CD4-positive, alpha-beta T cell treated with Interleukin-2 at 100 ng/mL for 4 hours (primary cell): ENCODE measurements at regions not wholly inside any gene's neighbourhood (a gene's known extent, or its start where the extent isn't known, plus 50 kb on each side); places are given as distances from the start of the nearest gene placed in this dataset.
"Not testable (repeated sequence)": the region's sequence is repeated elsewhere in the genome, so short reads cannot be mapped to it uniquely, and the experiment has no call there.

ENCODE experiments used
- DNase-seq: peaks from one replicate; pipeline ENCODE4 v3.0.0-alpha.2; 2020; ENCODE audit warnings: low spot score

DNA sequence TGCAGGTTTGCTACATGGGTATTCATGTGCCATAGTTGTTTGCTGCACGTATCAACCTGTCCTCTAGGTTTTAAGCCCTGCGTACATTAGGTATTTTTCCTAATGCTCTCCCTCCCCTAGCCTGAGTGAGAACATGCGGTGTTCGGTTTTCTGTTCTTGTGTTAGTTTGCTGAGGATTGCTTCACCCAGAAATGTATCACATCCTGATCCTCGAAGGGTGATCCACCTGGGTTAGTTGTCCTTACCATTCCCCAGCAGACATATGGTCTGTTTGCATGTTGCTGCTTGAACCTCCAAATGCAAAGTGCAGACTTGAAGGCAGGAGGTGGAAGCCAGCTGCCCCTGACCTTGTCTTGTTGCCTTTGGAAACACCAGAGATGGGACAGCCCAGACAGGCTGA is 161.5 kb upstream of the WDR1 start:
- no peak for DNase-seq

DNA sequence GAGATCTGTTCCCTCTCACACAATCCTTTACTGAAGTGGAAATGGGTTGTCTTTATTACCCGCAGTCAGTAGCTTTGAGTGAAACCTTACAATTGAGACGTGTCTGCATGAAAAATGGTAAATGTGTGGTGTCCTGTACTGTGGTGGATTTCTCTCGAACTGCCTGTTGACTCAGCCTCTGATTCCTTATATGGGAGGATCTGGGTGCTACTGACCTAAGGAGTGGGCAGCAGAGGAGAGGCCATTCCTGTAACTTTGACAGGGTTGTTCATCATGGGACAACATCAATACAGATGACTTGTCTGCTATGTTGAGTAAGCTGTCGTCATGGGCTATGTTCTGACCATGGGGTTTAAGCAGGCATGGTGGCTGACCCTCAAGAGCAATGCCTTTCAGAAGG is 159.6 kb upstream of the WDR1 start:
- no peak for DNase-seq

DNA sequence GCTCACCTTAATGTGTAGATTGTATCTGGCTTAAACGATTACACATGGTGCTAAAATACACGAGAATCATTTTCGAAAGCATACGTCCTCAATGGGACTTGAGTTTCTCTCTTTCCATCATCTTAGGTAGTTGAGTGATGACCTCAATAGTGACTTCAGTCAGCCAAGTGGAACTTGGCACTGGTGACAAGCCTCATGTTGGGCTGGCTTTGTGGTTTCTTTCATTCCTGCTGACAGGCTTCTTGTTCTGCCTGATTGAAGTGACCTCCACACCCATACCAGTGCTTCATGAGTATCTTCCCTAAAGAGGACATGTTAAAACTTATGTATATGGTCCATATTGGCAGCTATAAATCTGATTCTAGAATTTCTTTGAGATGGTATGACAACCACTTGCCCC is 159.1 kb upstream of the WDR1 start:
- no peak for DNase-seq

DNA sequence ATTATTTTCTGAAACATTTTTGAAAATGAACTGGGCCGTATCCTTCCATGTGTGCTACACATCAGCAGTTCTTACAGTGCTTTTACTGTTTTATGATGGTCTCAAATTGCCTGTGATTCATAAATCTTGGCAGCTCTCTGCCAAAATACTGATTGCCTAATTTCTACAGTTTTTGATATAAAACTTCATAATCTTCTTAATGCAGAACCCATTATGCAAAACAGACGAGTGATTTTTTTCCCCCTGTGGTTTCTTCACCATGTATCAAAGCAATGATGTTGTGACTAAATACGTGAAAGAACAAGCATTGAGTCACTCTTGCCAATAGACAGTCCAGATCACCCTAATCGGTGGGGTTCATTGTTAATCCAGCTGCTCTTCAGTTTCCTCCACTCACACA is 156.4 kb upstream of the WDR1 start:
- DNase-seq, result no peak

DNA sequence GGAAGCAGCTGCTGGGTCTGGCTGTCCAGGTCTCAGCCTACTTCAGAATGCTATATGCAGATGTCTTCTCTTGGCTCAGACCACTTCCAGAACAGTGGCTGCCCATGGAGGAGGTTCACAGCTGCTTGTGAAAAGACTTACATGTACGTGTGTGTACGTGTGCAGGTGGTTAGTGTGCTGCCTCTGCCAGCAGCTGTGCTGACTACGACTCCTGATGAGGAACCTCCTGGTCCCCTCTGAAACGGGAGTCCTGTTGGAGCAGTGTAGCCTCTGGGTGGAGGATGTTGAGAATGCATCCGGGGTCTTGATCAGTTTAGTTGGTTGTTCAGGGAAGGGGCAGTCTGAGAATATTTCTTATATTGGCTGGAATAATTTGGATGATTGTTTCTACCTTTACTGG is 155.9 kb upstream of the WDR1 start:
- no peak for DNase-seq

DNA sequence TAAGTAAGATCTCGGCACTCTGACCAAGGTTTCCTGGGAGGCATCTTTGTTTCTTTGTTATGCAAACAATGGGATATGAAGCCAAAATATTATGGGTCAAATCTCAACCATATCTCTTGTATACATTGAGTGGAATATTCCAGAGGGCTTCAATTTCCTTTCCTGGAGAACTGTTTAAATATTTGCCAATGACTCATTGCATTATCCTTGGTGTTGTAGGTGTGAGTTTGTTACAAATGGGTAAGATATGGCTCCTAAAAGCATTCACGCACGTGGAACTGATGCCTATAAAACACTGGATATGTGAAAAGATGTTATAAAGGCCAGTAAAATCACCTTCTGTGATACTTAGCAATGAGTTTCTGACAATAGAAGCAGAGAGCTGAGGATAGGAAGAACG is 150.5 kb upstream of the WDR1 start:
- no peak for DNase-seq

DNA sequence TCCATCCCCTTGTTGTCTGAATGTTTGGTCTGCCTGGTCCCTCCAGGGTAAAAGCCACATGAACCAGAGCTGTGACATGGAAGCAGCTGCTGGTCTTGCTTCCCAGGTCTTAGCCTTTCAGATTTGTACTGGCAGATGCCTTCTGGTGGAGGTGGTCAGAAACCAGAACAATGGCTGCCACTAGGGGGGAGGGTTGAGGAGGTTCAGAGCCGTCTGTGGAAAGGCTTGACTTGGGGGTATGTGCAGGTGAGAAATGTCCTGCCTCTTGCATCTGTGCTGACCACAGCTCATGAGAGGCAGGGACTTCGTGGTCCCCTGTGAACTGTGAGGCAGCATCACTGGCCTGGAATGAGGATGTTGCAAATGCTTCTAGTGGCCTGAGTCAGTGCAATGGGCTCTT is 144.2 kb upstream of the WDR1 start:
- DNase-seq, result no peak

DNA sequence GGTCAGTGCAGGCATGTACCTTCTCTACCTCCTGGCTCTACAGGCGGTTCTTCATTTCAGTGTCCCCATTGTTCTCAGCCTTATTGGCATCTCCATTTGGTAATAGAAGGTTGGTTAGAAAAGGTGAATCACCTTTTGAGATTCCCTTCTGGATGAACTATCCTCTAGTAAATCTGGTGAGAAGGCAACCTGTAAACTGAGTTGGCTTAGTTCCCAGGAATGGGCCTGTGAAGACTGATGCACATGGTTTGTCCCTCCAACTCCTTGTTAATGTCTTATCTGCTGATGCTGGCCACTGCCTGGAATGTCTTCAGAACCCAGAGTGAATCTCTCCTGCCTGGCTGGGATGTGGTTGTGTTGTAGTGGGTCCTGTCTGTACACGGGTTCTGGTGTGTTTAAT is 143.4 kb upstream of the WDR1 start:
- DNase-seq, result no peak

DNA sequence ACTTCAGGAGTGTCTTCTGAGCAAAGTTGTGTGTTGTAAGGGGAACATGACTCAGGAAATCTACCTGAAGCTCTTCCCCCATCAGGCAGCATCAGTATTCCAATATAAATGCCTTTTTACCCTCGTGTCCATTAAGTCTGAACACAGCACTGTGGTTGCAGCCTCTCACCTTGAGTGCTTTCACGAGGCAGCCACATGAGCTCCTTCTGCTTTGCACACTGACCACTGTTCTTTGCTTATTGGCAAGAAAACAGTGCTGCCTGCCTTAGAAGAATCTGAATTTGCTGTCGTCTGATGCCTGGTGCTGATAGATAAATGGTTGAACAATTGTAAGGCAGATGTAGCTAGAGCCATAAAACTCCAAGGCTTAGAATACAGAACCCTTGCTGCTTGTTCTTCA is 139.6 kb upstream of the WDR1 start:
- no peak for DNase-seq

DNA sequence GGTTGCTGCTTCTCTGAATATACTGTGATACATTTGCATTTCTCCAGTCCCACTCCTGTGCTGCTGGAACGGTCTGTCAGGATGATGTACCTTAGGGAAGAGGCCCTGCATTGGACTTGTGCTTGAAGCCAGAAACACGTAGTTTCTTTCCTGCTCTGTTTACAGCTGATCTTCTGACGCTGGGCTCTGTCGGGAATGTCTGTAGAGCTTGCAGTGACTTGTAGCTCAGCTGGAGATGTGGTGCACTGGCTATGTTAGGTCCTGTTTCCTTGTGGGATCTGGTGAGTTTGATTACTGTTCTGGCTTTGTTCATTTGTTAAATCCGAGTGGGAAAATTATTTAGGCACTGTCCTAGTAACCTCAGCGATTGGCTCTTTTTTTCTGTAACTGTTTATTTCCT is 137.2 kb upstream of the WDR1 start:
- no peak for DNase-seq

DNA sequence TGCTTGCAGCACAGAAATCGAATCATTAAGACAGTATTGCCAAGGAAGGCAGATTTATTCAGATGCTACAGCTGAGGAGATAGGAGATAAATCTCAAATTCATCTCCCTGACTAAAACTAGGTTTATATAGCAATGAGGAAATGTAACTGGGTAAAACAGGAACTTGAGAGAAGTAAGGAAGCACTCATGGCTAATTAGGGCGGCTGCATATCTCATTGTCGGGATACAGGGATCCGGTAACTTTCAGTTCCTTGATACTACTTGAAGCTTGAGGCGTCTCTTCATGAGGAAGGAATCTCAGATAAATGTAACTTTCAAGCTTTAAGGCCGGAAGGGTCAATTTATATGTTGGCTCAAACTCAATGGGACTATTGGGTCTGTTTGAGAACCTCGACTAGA is 129.2 kb upstream of the WDR1 start:
- no peak for DNase-seq

DNA sequence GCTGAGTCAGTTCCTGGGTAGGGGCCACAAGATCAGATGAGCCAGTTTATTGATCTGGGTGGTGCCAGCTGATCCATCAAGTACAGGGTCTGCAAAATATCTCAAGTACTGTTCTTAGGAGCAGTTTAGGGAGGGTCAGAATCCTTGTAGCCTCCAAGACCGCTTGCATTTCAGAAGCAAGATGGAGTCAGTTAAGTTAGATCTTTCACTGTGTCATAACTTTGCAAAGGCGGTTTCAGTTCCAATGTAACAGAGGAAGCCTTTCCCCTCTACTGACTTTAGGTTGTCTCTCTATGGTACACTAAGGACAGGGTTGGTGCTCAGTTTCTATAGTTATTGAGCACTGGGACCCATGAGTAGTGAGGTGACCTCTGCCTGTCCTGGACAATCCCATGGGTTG is 127.3 kb upstream of the WDR1 start:
- no peak for DNase-seq

DNA sequence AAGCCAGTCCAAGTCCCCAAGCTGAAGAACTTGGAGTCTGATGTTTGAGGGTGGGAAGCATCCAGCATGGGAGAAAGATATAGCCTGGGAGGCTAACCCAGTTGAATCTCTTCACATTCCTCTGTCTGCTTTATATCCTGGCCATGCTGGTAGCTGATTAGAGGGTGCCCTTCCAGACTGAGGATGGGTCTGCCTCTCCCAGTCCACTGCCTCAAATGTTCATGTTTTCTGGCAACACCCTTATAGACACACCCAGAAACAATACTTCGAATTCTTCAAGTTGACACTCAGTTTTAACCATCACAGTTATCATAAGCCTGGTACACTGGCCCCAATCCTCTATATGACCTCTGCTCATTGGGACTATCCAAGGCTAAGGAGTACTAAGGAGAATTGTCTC is 124.1 kb upstream of the WDR1 start:
- no peak for DNase-seq

DNA sequence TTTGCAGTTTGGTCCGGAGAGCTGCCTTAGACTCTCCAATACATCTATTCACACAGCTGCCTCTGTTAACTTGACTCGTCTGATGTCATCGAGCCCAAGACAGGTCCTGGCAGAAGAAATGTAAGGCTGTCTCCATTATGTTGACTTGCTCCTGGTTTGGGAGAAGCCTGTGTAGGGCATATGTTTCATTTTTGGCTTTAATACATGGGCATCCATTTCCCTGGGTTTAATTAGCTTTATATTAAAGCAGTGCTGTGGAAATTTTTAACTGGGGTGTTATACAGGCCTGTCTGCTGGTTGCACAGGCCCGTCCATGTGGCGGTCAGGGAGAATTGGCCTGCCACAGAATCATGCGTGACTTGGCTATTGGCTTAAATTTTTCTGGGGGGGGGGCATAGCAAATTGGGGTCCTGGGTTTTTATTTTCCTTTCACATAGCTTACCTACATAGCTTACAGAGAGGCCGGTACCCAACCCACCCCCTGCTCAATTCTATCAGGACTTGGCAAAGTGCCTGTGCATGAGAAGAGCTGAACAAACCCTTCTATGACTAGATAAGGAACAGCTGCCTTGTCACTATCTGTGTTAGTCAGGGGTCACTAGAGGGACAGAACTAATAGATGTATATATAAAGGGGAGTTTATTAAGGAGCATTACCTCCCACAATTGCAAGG is 123.5 kb upstream of the WDR1 start:
- DNase-seq, result no peak

DNA sequence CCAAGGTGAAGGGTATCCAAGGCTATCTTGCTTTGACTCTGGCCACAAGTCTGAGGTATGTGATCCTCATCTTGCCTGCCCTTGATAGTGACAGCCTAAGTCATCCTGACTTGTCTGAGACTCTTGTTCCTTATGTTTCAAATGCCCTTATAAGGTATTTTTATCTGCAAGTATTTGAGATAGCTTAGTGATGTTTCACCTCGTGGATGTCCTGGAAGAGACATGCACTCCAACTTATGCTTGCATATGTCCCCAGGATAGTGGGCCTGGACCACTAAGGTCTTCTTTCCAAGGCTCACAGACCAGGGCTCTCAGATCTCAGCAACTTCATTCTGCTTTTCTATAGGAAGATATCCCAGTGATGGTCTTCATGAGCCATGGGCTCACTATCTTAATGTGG is 120.5 kb upstream of the WDR1 start:
- DNase-seq, result peak; percentile 0

DNA sequence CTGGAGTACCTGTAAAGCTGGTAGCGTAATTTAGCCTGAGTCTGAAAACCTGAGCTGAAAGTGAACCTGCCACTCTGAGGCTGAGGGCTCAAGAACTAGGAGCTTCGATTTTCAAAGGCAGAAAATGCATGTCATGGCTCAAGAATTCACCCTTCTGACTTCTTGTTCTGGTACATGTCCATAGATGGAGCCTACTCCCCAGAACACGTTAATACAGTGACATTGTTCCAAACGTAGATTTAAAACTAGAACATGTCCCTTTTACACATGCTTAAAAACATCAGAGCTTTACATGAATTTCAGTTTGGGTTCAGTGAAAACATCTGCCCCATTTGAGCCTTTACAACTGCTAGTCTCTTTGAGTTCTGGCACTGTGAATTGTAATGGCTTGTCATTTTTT is 115.5 kb upstream of the WDR1 start:
- no peak for DNase-seq

DNA sequence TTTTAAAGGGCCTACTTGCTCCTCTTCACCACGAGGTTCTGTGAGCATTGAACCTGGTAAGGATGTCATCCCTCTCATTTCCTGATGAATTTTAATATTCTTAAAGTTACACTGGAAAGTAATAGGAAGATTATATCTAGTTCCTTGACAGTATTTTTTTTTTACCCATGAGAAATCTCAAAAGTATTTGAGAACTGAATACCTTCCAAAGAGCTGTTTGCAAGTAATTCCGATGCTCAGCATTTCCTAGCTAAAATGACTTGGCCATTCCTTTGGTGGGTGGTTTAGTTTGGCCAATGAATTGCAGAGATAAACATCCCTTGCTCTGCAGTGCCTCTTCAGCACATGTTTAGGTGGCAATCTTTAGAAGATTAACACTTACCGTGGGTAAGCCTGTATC is 110.2 kb upstream of the WDR1 start:
- DNase-seq, result no peak

DNA sequence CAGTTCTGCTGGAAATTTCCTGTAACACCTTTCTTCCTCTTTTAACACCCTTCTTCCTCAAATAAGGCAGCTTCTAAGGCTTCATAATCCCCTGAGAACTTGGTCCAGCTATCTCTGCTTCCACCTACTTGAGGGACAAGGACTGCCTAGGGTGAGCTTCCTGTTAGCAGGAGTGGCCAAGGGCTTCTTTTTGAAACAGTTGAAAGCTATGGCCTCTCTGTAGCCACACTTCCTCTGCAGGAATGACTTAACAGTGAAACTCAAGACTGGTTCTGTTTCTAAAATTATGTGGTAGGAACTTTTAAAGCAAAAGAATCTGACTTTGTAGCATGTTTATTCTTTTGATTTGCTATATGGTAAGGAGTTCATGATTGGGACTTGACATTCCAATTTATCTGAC is 108.5 kb upstream of the WDR1 start:
- no peak for DNase-seq

DNA sequence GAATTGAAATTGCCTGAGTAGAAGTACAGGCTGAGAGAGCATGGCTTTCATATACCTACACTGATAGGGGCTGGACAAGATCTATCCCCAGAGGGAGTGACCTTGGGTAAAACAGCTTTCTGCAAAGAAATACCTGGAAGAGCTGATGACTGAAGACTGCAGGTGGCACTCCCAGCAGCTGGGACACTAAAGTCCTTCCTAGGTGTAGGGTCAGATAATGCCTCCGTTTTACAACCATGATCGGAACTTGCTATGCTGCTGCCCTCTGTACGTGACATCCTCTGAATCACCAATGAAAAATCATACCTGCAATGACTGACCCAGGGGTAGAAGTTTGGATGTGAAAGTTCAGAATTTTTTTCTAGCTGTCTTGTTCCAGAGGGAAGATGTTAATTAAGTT is 107.2 kb upstream of the WDR1 start:
- no peak for DNase-seq

DNA sequence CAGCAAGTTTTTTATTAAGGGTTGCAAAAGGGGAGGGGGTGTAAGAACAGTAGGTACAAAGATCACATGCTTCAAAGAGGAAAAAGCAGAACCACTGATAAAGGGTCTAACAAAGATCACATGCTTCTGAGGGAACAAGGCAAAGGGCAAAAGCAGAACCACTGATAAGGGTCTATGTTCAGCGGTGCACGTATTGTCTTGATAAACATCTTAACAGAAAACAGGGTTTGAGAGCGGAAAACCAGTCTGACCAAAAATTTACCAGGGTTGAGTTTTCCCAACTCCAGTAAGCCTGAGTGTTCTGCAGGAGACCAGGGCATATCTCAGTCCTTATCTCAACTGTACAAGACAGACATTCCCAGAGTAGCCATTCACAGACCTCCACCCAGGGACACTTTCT is 96.9 kb upstream of the WDR1 start:
- not testable (repeated sequence) for DNase-seq

DNA sequence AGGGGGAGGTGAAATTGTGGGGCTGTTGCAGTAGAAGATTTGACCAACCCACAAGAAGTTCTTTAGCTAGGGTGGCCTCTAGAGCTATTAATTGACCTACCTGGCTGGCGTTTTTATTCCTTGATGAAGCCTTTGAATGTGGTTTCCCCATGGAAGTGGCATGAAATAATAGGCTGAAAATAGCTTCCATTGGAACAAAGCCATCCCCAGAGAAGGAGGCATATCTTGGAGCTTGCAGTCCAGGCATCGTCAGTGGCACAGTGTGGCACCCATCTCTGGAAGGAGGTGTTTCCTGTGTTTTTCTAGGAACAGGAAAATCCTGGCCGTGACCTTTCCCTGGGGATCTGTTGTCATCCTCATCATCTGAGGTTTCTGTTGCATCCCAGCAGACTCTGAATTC is 96.3 kb upstream of the WDR1 start:
- DNase-seq, result no peak

DNA sequence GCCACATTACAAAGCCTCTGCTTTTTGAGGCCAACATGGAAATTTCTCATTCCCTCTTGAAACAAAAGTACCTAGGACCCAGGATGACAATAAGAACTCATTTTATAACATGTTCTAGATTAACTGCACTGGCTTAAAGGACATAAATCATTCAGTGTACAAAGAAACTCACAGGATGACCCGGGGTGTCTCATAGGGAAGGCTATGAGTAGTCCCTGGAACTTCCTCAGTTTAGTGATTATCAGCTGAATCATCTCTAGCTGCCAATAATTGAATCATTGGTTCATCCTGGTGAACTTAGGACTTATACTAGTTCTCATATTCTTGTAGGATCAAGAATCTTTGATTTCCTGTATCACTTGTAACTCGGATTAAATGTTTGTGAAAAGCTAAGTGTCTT is 95.8 kb upstream of the WDR1 start:
- DNase-seq, result no peak

DNA sequence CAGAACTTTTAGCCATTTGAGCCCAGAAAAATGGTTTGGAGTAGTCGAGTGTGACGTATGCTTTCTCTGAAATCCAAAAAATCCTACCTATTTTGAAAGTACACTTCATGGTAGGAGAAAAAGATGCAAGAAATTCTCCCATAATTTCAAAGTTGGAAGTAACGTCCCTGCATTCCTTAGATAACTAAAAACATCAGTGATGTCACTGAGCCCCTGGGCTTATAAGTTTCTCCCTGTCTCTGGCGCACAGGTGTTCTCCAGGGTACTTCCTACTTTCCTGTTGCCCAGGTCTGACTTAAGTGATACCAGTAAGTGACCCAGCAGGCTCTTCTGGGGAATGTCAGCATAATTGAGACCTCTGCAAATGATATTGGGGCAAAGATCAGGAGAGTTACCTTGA is 90.5 kb upstream of the WDR1 start:
- DNase-seq, result no peak

DNA sequence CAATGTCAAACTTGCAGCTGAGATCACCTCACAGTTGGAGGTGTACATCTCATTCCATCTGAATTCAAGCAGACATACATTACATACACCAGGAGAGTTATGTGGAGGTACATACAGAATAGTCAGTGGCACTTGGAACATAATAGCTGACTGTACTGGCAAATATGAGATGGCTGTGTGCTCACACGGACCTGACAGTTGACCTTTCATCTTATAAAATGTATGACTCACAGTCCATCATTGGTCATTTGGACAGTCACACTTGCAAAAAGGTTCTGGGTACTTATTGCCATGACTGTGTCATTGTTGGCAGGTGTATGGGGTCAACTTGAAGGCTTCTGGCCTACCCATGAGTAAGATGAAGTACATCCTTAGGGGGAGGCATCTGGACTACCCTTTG is 88.6 kb upstream of the WDR1 start:
- DNase-seq, result no peak
